ENCODE measurements at regions not wholly inside any gene's neighbourhood (a gene's known extent, or its start where the extent isn't known, plus 50 kb on each side); places are given as distances from the start of the nearest gene placed in this dataset.

DNA sequence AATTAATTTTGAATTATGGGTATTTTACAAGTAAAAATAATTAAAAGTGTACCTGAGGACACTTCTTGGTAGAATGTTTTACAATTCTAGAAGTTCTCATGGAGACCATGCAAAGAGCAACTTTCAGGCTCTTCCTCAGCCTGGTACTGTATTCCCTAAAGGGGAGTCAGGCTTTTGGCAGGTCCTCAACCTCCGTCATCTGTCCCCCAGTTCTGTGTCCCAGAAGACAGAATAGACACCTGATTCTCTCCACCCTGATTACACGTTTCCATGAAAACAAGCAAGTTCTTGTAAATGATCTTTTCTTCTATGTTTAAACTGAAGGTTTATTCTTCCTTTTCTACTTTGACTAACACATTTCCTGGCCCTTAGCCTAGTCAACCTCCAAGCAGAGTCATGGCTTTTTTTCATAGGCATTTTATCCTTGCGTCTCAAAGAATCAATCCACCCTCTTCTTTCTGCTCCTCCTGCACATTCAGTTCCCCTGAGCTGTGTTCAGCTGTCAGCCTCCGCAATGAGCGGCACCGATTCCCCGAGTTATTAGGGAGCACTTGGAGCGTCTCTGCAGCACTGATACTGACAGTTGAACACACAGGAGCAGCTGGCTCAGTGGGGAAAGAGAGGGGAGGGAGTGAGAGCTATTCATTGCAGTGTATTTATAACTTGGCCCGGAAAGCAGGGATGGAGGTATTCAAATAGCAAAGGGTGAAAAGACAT lies 1082.4 kb upstream of the MAP3K7 start:
- TF ChIP-seq, protein P1, sequence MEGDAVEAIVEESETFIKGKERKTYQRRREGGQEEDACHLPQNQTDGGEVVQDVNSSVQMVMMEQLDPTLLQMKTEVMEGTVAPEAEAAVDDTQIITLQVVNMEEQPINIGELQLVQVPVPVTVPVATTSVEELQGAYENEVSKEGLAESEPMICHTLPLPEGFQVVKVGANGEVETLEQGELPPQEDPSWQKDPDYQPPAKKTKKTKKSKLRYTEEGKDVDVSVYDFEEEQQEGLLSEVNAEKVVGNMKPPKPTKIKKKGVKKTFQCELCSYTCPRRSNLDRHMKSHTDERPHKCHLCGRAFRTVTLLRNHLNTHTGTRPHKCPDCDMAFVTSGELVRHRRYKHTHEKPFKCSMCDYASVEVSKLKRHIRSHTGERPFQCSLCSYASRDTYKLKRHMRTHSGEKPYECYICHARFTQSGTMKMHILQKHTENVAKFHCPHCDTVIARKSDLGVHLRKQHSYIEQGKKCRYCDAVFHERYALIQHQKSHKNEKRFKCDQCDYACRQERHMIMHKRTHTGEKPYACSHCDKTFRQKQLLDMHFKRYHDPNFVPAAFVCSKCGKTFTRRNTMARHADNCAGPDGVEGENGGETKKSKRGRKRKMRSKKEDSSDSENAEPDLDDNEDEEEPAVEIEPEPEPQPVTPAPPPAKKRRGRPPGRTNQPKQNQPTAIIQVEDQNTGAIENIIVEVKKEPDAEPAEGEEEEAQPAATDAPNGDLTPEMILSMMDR (IDR thresholded peaks at IDR 0.05; ENCODE audit: low read depth, low read length): no peak
- no peak for TF ChIP-seq POLR2A (IDR thresholded peaks at IDR 0.05; ENCODE audit: extremely low read depth, insufficient read length)
